Fibroblast of villous mesenchyme (primary cell): ENCODE measurements at regions not wholly inside any gene's neighbourhood (a gene's known extent, or its start where the extent isn't known, plus 50 kb on each side); places are given as distances from the start of the nearest gene placed in this dataset.
A peak's percentile ranks its signal among the peaks of the same experiment; 100 is the strongest.

Source experiments
- DNase-seq: peaks from one replicate; pipeline ENCODE4 v3.0.0-alpha.2; 2010; ENCODE audit warnings: low read depth
- H3K4me3 ChIP-seq: 2 replicates; pipeline ENCODE4 v1.5.1; 2011; ENCODE audit warnings: low read depth, mild to moderate bottlenecking, low read length
- TF ChIP-seq, protein P1 (sequence below): IDR thresholded peaks from 2 replicates; pipeline ENCODE4 v1.5.1; 2012; ENCODE audit warnings: low read depth, mild to moderate bottlenecking, low read length; ENCODE audit not compliant: insufficient read depth

DNA sequence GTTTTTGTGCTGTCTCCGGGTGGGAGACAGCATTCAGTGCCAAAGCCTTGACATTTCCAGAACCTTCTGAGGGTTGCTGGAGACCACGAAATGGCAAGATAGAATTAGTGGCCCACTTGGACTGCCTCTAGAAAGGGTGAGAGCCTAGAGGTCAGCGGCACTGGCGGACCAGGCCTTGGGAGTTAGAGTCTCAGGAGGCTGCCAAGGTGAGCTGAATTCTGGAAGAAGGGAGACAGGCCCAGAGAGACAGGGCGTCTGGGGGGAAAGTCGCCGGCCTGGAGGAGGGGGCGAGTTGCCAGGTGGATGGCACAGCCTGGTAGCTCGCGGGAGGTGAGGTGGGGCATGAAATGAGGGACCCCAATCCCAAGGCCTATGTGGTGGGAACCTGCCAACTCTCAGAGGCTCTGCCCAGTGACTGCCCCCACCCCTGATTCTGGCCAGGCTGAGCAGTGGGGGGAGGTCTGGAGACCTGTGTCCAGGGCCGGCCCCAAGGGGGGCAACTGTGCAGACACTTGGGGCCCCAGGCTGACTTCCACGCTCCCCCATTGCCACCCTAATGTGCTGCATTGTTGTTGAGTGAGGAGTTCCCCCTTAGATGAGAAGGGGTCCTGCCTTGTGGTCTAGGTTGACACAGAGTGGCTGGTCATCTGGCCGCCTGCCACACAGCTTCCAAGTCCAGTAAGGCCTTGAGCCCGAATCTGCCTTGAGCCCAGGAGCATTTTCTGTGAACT, 211.1 kb upstream of the CIBAR2 start:
- no peak overlapping the region for H3K4me3 ChIP-seq
- TF ChIP-seq, protein P1, sequence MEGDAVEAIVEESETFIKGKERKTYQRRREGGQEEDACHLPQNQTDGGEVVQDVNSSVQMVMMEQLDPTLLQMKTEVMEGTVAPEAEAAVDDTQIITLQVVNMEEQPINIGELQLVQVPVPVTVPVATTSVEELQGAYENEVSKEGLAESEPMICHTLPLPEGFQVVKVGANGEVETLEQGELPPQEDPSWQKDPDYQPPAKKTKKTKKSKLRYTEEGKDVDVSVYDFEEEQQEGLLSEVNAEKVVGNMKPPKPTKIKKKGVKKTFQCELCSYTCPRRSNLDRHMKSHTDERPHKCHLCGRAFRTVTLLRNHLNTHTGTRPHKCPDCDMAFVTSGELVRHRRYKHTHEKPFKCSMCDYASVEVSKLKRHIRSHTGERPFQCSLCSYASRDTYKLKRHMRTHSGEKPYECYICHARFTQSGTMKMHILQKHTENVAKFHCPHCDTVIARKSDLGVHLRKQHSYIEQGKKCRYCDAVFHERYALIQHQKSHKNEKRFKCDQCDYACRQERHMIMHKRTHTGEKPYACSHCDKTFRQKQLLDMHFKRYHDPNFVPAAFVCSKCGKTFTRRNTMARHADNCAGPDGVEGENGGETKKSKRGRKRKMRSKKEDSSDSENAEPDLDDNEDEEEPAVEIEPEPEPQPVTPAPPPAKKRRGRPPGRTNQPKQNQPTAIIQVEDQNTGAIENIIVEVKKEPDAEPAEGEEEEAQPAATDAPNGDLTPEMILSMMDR: no peak
- DNase-seq: no peak

DNA sequence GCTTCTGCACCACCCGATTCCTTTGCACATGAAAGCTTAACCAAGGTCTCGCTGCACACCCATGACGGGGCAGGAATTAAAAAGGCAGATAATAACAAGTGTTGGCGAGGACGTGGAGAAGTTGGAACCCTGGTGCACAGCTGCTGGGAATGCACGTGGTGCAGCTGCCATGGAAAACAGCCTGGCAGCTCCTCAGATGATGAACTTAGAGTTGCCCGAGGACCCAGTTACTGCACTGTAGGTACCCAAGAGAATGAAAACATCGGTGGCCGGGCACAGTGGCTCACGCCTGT, 211.6 kb upstream of the CIBAR2 start:
- TF ChIP-seq, protein P1: no peak
- no peak for DNase-seq
- H3K4me3 ChIP-seq: no peak overlapping the region

DNA sequence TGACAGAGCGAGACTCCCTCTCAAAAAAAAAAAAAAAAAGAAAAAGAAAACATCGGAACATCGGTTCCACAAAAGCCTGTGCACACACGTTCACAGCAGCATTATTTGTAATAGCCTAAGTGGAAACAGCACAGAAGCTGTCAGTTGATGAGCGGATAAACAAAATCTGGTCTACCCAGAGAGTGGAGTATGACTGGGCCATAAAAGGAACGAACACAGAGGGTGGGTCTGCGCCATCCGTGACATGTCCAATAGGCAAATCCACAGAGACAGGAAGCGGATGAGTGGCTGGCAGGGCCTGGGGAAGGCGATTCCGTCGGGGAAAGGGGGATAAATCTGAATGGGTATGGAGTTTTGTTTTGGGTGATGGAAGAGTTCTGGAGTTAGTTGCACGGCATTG, 212.2 kb upstream of the CIBAR2 start:
- DNase-seq: no peak
- H3K4me3 ChIP-seq: no peak overlapping the region
- TF ChIP-seq, protein P1: no peak

DNA sequence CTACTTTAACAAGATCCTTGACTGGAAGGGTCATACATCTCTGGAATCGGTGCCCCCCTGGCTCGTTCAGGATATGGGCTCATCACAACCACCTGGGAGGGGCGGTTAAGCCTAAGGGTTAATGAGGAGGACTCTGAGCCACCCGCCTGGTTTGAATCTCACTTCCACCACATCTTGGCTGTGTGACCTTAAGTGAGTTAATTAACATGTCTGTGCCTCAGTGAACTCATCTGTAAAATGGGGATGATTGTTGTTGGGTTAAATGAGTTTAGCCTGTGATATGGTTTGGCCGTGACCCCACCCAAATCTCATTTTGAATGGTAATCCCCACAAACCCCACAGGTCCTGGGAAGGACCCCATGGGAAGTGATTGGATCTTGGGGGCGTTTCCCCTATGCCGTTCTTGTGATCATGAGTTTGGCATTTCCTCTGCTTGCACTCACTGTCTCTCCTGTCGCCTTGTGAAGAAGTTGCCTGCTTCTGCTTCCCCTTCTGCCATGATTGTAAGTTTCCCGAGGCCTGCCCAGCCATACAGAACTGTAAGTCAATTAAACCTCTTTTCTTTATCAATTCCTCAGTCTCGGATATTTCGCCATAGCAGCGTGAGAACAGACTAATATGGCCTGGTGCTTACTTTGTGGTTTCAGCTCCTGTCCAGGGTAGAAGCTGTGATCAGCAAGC, 214.0 kb upstream of the CIBAR2 start:
- peak; percentile 80 for DNase-seq
- TF ChIP-seq, protein P1: no peak
- no peak overlapping the region for H3K4me3 ChIP-seq

DNA sequence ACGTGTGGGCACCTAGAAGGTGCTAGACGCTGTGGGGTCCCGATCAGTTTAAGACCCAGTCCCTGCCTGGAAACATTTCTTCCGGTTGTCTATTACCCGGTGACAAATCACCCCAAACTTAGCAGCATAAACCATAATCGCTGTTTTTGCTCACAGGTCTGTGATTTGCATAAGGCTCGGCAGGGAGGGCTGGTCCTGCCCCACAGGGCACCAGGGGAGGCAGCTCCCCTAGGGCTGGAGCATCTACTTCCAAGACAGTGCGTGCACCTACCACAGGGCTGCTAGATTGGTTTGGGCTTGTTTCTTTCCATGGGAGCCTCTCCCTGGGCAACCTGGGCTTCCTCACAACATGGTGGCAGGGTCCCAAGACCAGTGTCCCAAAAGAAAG, 214.5 kb upstream of the CIBAR2 start:
- no peak overlapping the region for H3K4me3 ChIP-seq
- TF ChIP-seq, protein P1: no peak
- DNase-seq: no peak

DNA sequence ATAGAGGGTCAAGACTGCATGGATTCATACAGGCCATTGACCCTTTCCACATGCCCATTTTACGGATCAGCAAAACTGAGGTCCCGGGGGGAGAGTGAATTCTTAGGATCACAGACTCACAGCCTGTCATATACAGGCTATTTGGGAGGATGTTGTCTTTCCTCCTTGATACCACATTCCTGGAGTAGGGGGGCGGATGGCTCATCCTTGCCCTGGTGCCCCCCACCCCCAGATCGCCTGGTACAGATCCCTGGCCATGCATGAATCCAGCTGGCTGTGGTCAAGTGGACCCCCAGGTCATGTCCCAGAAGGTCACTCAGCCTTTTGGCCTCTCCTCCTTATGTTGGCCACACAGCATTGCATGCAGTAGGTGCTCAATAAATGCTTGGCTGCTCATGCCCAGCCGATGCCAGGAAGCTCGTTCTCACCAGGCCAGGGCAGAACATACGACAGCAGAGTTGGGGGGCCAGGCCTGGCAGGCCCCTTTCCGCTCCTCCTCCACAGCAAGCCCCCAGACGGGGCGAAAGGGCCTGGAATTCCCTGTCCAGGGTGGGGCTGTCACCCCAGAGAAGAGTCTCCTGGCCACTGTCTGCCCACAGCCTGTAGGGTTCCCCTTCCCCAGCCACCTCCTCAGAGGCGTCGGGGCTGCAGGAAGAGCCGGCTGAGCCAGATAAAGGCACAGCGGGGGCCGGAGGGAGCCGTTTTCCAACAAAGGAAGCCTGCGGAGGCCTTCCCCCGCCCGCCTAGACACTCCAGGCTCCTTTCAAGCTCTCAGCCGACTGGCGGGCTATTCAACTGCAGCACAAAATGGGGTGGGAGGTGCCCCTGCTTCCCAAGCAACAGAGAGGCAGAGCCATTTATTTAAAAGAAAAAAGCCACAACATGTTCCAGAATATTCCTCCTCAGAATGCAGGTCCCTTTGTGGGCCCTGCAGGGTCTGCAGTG, 215.7 kb upstream of the CIBAR2 start:
- H3K4me3 ChIP-seq: no peak overlapping the region
- DNase-seq: no peak
- TF ChIP-seq, protein P1: no peak
